HG02759 (cell line): ENCODE measurements at regions not wholly inside any gene's neighbourhood (a gene's known extent, or its start where the extent isn't known, plus 50 kb on each side); places are given as distances from the start of the nearest gene placed in this dataset.

ENCODE experiments used
- ATAC-seq: cut with Tn5 transposase; IDR thresholded peaks from one replicate; pipeline ENCODE4 v1.9.1; 2021; ENCODE audit warnings: mild to moderate bottlenecking, moderate library complexity; ENCODE audit not compliant: unreplicated experiment

GRCh38 chr18:61989138-61989537 lies 96.3 kb upstream of the RNF152 start:
- no peak for ATAC-seq

- no peak for ATAC-seq
Measured at GRCh38 chr18:61988100-61988499, 95.3 kb upstream of the RNF152 start.

- no peak for ATAC-seq
Measured at GRCh38 chr18:61985681-61986080, 92.9 kb upstream of the RNF152 start.

- no peak for ATAC-seq
Measured at GRCh38 chr18:61984349-61984748, 91.5 kb upstream of the RNF152 start.

- ATAC-seq = no peak
Measured at GRCh38 chr18:61982475-61982874, 89.7 kb upstream of the RNF152 start.

- no peak for ATAC-seq
Measured at GRCh38 chr18:61980355-61980754, 87.5 kb upstream of the RNF152 start.

GRCh38 chr18:61975526-61976326 lies 82.9 kb upstream of the RNF152 start:
- ATAC-seq = peak; percentile 58

- no peak for ATAC-seq
Measured at GRCh38 chr18:61973273-61974115, 80.7 kb upstream of the RNF152 start.

GRCh38 chr18:61972389-61973264 lies 79.8 kb upstream of the RNF152 start:
- ATAC-seq = peak; percentile 83

GRCh38 chr18:61967252-61967891 lies 74.6 kb upstream of the RNF152 start:
- ATAC-seq = no peak

GRCh38 chr18:61965311-61965710 lies 72.5 kb upstream of the RNF152 start:
- no peak for ATAC-seq

GRCh38 chr18:61964616-61965015 lies 71.8 kb upstream of the RNF152 start:
- ATAC-seq = no peak

GRCh38 chr18:61963705-61964104 lies 70.9 kb upstream of the RNF152 start:
- no peak for ATAC-seq

GRCh38 chr18:61957801-61958516 lies 65.2 kb upstream of the RNF152 start:
- no peak for ATAC-seq

- peak; percentile 37 for ATAC-seq
Measured at GRCh38 chr18:61955644-61956043, 62.8 kb upstream of the RNF152 start.

GRCh38 chr18:61954096-61954746 lies 61.4 kb upstream of the RNF152 start:
- no peak for ATAC-seq

- ATAC-seq = no peak
Measured at GRCh38 chr18:61953641-61954040, 60.8 kb upstream of the RNF152 start.

- ATAC-seq = no peak
Measured at GRCh38 chr18:61953161-61953560, 60.4 kb upstream of the RNF152 start.

- ATAC-seq = no peak
Measured at GRCh38 chr18:61951396-61951795, 58.6 kb upstream of the RNF152 start.
